HAP-1 (cell line): ENCODE measurements at regions not wholly inside any gene's neighbourhood (a gene's known extent, or its start where the extent isn't known, plus 50 kb on each side); places are given as distances from the start of the nearest gene placed in this dataset.
A peak's percentile ranks its signal among the peaks of the same experiment; 100 is the strongest.
"Not testable (repeated sequence)": the region's sequence is repeated elsewhere in the genome, so short reads cannot be mapped to it uniquely, and the experiment has no call there.

ENCODE experiments used
- DNase-seq, 2 experiments: peaks; one replicate each; pipeline ENCODE4 v3.0.0-alpha.2; 2016 to 2020; ENCODE audit warnings: low spot score in 2 of 2
- H3K27me3 ChIP-seq: fragments of 250-450 bp; sonication (Bioruptor Pico); 2 replicates; pipeline ENCODE4 v1.5.1; 2020; ENCODE audit warnings: low read depth, mild to moderate bottlenecking, moderate library complexity
- H3K36me3 ChIP-seq: fragments of 250-450 bp; sonication (Bioruptor Pico); replicated peaks from 2 replicates; pipeline ENCODE4 v1.5.1; 2020; ENCODE audit warnings: mild to moderate bottlenecking
- H3K4me1 ChIP-seq: fragments of 250-450 bp; sonication (Bioruptor Pico); 2 replicates; pipeline ENCODE4 v1.5.1; 2020; ENCODE audit warnings: mild to moderate bottlenecking
- H3K4me3 ChIP-seq: fragments of 250-450 bp; sonication (Bioruptor Pico); 2 replicates; pipeline ENCODE4 v1.5.1; 2020; ENCODE audit warnings: mild to moderate bottlenecking, moderate library complexity
- H3K9me3 ChIP-seq: fragments of 250-450 bp; sonication (Bioruptor Pico); 2 replicates; pipeline ENCODE4 v1.5.1; 2020; ENCODE audit warnings: mild to moderate bottlenecking, moderate library complexity
- in situ Hi-C: fragments of 300-500 bp; cut with MboI; formaldehyde crosslinking; loops from 3 replicates; pipeline ENCODE4 v1.14.3; 2020; ENCODE audit warnings: low sequenced_read_pairs, inconsistent platforms, mixed read lengths

DNA sequence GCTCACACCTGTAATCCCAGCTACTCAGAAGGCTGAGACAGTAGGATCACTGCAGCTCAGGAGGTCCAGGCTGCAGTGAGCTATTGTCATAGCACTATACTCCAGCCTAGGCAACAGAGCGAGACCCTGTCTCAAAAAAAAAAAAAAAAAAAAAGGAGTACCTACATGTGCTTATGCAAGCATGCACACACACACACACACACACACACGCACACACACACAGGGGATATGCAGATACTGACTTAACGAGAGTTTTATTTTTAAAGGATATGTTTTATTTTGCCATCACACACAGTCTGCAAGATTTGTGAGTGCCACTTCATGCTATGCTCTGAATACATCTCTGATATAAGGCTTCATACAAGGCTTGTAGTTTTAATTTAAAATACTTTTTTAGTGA, 479.3 kb downstream of the NEBL start:
- no peaks in the 10 kb centered on the region; the same call in 1 of the 2 replicates for H3K4me1 ChIP-seq
- in situ Hi-C loops = no loop called here
- H3K36me3 ChIP-seq = no peaks in the 10 kb centered on the region
- no peak for DNase-seq
- no peaks in the 10 kb centered on the region for H3K9me3 ChIP-seq
- no peaks in the 10 kb centered on the region for H3K27me3 ChIP-seq
- no peak overlapping the region for H3K4me3 ChIP-seq

DNA sequence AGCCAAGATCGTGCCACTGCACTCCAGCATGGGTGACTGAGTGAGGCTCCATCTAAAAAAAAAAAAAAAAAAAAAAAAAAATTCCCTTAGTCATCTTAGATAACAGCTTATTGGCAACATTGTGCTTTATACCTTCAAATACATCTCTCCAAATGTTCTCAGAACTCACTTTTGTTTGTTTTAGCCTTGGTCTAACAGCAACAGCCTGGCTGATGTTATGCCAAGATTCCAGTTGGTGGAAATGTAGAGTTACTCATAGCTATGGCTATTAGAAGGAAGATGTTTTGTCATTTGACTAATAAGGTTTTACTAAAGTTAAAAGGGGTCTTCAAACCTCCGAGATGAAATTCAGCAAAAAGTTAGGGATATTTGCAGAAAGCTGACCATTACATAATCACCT, 481.4 kb downstream of the NEBL start:
- in situ Hi-C loops = no loop called here

DNA sequence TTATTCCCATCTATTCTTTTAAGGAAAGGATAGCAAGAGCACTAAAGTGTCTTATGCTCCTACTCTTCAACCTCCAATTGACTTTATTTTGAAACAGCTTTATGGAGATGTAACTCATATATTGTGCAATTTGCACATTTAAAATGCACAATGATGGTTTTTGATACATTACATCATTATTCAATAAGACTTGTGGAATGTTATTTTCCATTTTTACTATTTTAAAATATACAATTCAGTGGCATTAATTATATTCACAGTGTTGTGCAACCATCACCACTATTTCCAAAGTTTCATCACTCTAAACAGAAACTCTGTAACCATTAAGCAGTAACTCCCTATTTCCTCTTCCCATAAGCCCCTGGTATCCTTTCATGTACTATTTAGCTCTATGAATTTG, 489.8 kb downstream of the NEBL start:
- Histone ChIP-seq H3K36me3 (no peaks in the 10 kb centered on the region), H3K4me1 (no peaks in the 10 kb centered on the region), H3K27me3 (no peaks in the 10 kb centered on the region), H3K9me3 (no peaks in the 10 kb centered on the region), H3K4me3 (no peak overlapping the region)
- in situ Hi-C loops = no loop called here
- no peak for DNase-seq

More for the DNA sequence above, 481.4 kb downstream of the NEBL start:
- Histone ChIP-seq H3K4me1 (no peaks in the 10 kb centered on the region; the same call in 1 of the 2 replicates), H3K4me3 (no peak overlapping the region), H3K36me3 (no peaks in the 10 kb centered on the region), H3K27me3 (no peaks in the 10 kb centered on the region), H3K9me3 (no peaks in the 10 kb centered on the region)
- no peak for DNase-seq

- in situ Hi-C loops = no loop called here
- H3K36me3 ChIP-seq = no peaks in the 10 kb centered on the region
- no peak for DNase-seq
- no peaks in the 10 kb centered on the region for H3K9me3 ChIP-seq
- no peaks in the 10 kb centered on the region for H3K4me1 ChIP-seq
- H3K4me3 ChIP-seq = no peak overlapping the region
- no peaks in the 10 kb centered on the region for H3K27me3 ChIP-seq
Measured at GRCh38 chr10:20406281-20407104, 490.6 kb downstream of the NEBL start.

- Histone ChIP-seq H3K4me1 (no peaks in the 10 kb centered on the region), H3K9me3 (no peaks in the 10 kb centered on the region), H3K36me3 (no peaks in the 10 kb centered on the region), H3K4me3 (no peak overlapping the region), H3K27me3 (no peaks in the 10 kb centered on the region)
- in situ Hi-C loops = no loop called here
- no peak for DNase-seq
Measured at GRCh38 chr10:20405761-20406160, 491.4 kb downstream of the NEBL start.

GRCh38 chr10:20405050-20405449, 492.1 kb downstream of the NEBL start:
- in situ Hi-C loops = no loop called here
- H3K4me3 ChIP-seq = no peak overlapping the region
- no peaks in the 10 kb centered on the region for H3K27me3 ChIP-seq
- no peak for DNase-seq
- no peaks in the 10 kb centered on the region for H3K4me1 ChIP-seq
- no peaks in the 10 kb centered on the region for H3K9me3 ChIP-seq
- H3K36me3 ChIP-seq = no peaks in the 10 kb centered on the region

GRCh38 chr10:20399772-20400171, 497.3 kb downstream of the NEBL start:
- Histone ChIP-seq H3K9me3 (no peaks in the 10 kb centered on the region; the same call in 1 of the 2 replicates), H3K36me3 (no peaks in the 10 kb centered on the region), H3K4me1 (no peaks in the 10 kb centered on the region), H3K4me3 (no peak overlapping the region), H3K27me3 (no peaks in the 10 kb centered on the region)
- no peak for DNase-seq
- in situ Hi-C loops = no loop called here

- H3K4me1 ChIP-seq = no peaks in the 10 kb centered on the region
- no peaks in the 10 kb centered on the region; the same call in 1 of the 2 replicates for H3K9me3 ChIP-seq
- in situ Hi-C loops = no loop called here
- H3K27me3 ChIP-seq = no peaks in the 10 kb centered on the region
- H3K4me3 ChIP-seq = no peak overlapping the region
- no peaks in the 10 kb centered on the region for H3K36me3 ChIP-seq
- DNase-seq = no peak
Measured at GRCh38 chr10:20396701-20397100, 500.4 kb downstream of the NEBL start.

DNA sequence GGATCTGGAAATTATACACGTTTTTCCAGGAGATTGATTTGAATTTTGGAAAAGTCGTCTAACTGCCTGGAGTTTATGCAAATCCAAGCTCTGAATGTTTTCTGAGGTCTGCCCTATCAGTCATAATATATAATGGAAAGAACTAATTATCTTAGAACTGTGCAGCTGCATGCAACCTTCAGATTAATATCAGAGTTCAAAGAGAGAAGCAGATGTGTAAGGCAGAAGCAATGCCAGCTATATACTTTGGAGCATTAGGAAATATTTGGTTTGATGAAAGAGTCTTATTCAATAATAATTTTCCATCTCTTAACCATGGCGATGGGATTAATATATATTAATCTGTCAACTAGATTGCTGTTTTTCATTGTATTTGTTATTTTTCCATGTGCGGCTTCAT, 500.9 kb downstream of the NEBL start:
- no peak for DNase-seq
- in situ Hi-C loops = no loop called here
- no peaks in the 10 kb centered on the region; the same call in 1 of the 2 replicates for H3K9me3 ChIP-seq
- no peaks in the 10 kb centered on the region for H3K36me3 ChIP-seq
- H3K4me1 ChIP-seq = no peaks in the 10 kb centered on the region
- no peak overlapping the region for H3K4me3 ChIP-seq
- H3K27me3 ChIP-seq = no peaks in the 10 kb centered on the region

GRCh38 chr10:20391629-20392028, 505.5 kb downstream of the NEBL start:
- Histone ChIP-seq H3K4me3 (no peak overlapping the region), H3K27me3 (no peaks in the 10 kb centered on the region), H3K9me3 (no peaks in the 10 kb centered on the region), H3K4me1 (no peaks in the 10 kb centered on the region), H3K36me3 (no peaks in the 10 kb centered on the region)
- in situ Hi-C loops = no loop called here
- DNase-seq = no peak

DNA sequence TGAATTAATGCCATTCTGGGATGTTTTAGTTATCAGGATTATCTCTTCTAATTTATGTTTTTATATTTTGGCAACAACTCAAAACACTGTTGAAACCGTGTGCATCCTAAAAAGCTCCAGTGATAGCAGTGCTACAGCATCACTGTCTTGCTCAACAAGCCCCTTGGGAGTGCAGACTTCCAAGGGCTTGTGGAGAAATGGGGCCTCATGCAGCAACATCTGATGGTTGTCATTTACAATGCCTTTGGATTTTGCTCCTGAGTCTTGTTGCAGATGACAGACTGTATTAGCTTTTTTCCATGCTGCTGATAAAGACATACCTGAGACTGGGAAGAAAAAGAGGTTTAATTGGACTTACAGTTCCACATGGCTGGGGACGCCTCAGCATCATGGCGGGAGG, 515.4 kb downstream of the NEBL start:
- H3K36me3 ChIP-seq = no peaks in the 10 kb centered on the region
- no peaks in the 10 kb centered on the region for H3K27me3 ChIP-seq
- no peaks in the 10 kb centered on the region for H3K4me1 ChIP-seq
- DNase-seq = no peak
- in situ Hi-C loops = no loop called here
- H3K4me3 ChIP-seq = no peak overlapping the region
- no peaks in the 10 kb centered on the region for H3K9me3 ChIP-seq

DNA sequence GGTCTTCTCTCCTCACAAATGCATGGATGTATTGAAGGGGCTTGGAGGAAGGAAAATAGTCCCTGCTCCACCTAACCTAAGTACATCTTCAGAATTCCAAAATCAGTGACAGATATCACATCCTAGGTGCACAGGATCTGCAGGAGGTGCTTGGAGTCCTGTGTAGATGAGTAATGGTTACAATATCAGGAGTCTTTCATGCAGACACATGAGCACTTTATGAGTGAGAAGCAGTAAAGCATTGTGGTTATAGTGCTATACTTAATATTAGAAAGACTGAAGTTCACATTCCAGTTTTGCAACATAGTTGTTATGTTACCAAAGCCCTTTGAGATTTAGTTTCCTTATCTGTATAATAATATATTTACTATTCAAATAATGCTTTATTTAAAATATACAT, 516.7 kb downstream of the NEBL start:
- in situ Hi-C loops = no loop called here
- Histone ChIP-seq H3K36me3 (no peaks in the 10 kb centered on the region), H3K9me3 (no peaks in the 10 kb centered on the region), H3K27me3 (no peaks in the 10 kb centered on the region), H3K4me3 (no peak overlapping the region), H3K4me1 (no peaks in the 10 kb centered on the region)
- DNase-seq = no peak

DNA sequence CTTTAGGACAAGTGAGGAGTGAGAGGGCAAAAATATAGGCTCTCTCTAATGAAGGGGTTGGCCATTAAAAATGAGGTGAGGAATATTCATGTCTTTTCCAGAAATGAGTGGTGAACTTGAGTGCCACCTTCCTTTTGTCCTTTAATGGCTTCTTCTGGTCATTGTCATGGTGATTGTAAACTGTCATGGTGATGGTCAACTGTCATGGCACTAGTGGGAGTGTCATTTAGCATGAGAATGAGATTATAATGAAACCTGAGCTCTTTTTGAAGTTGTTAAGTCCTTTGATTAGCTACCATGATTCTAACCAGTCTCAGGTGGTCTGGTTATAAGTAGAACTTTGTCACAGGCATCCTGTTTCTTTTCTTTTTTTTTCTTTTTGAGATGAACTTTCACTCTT, 524.4 kb downstream of the NEBL start:
- Histone ChIP-seq H3K27me3 (no peaks in the 10 kb centered on the region), H3K4me1 (peaks cover 5% of the 10 kb centered on the region; the same call in 1 of the 2 replicates), H3K9me3 (no peaks in the 10 kb centered on the region), H3K4me3 (no peak overlapping the region), H3K36me3 (no peaks in the 10 kb centered on the region)
- in situ Hi-C loops = no loop called here
- DNase-seq = peak in 1 of 2 experiments; percentile 30

DNA sequence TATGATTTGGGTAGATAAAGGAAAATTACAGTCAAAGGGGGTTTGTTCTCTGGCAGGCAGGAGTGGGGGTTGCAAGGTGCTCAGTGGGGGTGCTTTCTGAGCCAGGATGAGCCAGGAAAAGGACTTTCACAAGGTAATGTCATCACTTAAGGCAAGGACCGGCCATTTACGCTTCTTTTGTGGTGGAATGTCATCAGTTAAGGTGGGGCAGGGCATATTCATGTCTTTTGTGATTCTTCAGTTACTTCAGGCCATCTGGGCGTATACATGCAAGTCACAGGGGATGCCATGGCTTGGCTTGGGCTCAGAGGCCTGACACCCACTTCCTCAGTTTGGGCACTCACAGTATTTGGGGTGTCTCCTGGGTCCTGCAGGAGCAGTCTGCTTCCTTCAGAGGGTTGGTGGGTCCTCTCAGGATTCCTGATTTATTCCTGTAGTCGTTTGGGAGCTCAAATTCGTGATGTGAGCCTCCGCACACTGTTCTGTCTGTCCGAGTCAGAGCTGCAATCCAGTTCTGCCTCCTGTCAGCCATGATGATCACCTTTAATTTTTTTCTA, 526.1 kb downstream of the NEBL start:
- H3K4me3 ChIP-seq, DNase-seq, H3K4me1 ChIP-seq, H3K27me3 ChIP-seq, in situ Hi-C loops, H3K9me3 ChIP-seq, H3K36me3 ChIP-seq: not testable (repeated sequence)
